ENCODE measurements at regions not wholly inside any gene's neighbourhood (a gene's known extent, or its start where the extent isn't known, plus 50 kb on each side); places are given as distances from the start of the nearest gene placed in this dataset.

DNA sequence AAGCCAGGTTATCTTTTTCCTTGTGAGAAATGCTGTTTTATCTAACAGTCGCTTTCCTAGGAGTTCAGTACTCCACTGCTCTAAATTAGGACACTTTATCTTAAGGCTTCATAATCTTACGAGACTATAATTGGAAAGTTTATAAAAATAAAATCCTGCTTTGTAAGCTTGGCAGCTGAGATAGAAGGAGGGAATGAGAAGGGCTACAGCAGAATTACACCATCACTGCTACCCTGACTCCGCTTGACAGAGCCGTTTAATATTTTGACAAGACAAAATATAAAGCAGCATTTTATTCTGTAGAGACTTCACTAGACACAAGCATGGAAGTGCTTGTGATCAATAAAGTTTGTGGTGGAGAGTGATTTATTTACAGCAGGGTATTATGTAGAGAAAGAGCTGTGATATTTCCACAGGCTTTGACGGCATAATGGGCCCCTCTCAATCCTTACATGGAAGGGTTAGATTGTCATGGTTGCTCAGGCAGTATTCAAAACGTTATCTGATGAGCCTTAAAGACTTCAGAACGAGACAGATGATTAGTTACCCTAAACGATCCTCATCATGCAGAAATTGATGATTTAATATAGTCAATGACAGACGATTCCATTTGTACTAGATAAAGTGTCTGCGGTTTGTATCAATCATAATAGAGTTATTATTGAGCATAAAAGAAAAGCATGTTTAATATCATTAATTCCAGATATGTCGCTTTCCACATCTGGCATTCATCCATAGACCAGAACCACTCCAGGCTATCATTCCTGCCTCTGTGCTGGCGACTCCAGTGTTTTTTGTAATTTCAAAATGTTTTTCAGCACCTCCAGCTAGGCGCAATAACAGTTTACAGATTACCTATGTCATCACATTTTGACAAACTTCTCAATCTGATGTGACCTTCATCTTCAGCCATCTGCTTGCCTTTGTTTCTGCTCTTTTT lies 242.2 kb downstream of the FIGN start:
- no peak overlapping the region for H3K4me3 ChIP-seq (ENCODE audit: low read depth, low read length)
- DNase-seq (ENCODE audit: low read depth): no peak
- TF ChIP-seq, protein P1, sequence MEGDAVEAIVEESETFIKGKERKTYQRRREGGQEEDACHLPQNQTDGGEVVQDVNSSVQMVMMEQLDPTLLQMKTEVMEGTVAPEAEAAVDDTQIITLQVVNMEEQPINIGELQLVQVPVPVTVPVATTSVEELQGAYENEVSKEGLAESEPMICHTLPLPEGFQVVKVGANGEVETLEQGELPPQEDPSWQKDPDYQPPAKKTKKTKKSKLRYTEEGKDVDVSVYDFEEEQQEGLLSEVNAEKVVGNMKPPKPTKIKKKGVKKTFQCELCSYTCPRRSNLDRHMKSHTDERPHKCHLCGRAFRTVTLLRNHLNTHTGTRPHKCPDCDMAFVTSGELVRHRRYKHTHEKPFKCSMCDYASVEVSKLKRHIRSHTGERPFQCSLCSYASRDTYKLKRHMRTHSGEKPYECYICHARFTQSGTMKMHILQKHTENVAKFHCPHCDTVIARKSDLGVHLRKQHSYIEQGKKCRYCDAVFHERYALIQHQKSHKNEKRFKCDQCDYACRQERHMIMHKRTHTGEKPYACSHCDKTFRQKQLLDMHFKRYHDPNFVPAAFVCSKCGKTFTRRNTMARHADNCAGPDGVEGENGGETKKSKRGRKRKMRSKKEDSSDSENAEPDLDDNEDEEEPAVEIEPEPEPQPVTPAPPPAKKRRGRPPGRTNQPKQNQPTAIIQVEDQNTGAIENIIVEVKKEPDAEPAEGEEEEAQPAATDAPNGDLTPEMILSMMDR (conservative IDR thresholded peaks at IDR 0.05; ENCODE audit: low read depth, low read length): no peak

DNA sequence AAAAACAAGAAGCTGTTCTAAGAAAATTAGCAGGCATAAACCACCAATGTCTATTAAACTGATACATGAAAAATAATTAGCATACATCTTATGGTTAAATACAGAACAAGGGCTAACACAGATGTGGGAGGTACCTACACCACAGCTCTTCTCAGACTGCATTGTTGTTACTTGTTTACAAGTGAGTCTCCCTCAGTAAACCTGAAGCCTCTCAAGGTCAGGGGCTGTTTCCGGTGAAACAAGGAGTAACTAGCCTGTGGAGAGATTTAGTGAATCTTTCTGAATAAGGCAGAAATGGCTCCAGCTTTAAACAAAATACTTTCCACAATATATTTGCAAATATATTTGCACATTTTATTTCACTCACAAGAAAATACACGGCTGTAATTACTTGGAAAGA lies 244.0 kb downstream of the FIGN start:
- TF ChIP-seq, protein P1 (conservative IDR thresholded peaks at IDR 0.05; ENCODE audit: low read depth, low read length): no peak
- no peak overlapping the region for H3K4me3 ChIP-seq (ENCODE audit: low read depth, low read length)
- DNase-seq (ENCODE audit: low read depth): no peak

DNA sequence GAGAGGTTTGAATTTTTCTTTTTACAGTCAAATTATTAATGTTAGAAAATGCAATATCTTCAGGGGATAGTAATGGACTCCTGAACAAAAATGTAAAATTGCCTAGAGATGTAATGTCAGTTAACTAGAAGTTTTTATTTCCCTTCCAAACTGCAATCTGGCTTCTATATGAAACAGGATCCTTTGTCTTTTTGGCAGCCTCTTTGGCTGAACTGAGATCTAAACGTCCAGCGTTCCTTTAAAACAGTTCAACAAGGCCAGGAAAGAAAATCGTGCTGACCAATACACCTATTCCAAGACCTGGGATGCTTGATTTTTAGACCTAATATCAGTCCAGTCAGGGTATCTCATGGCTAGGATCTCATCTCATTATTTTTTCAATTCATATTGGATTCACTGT lies 245.5 kb downstream of the FIGN start:
- TF ChIP-seq, protein P1 (conservative IDR thresholded peaks at IDR 0.05; ENCODE audit: low read depth, low read length): no peak

DNA sequence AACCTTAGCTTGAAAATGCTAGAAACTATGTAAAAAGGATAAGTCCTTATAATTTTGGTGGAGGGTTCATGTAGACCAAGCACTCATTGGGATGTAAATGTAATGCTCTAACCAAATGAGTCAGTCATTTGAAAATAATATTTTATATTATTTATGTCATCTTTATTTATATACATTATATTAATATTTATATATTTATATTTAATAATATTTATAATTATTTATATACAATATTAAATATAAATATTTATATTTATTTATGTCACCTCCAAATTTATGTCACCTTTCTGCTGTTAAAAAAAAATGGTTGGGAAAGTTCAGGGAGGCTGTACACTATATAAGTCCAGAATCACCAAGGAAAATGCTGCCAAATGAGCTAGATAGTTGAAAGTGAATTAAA lies 254.3 kb downstream of the FIGN start:
- no peak for DNase-seq (ENCODE audit: low read depth)
- H3K4me3 ChIP-seq (ENCODE audit: low read depth, low read length): no peak overlapping the region
- TF ChIP-seq, protein P1 (conservative IDR thresholded peaks at IDR 0.05; ENCODE audit: low read depth, low read length): no peak

More for the DNA sequence above, 245.5 kb downstream of the FIGN start:
- H3K4me3 ChIP-seq (ENCODE audit: low read depth, low read length): no peak overlapping the region
- DNase-seq (ENCODE audit: low read depth): no peak

DNA sequence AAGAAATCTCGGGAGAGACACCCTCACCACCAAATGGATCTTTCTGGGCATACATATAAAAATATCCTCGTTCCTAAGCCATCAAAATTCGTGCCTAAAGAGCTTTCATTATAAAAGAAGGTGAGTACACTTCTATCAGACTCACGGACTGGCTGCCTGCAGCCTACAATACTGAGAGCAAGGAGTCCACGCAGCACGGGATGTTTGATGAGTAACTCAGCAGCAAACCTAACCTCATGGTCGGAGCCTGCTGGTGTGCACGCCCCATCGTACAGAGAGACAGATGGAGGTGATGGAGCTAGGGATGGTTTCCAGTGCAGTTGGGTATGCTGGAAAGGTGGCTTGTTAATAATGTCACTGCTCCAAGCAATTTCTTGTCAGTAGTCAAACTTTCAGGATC lies 256.2 kb downstream of the FIGN start:
- TF ChIP-seq, protein P1 (conservative IDR thresholded peaks at IDR 0.05; ENCODE audit: low read depth, low read length): no peak
- no peak for DNase-seq (ENCODE audit: low read depth)
- no peak overlapping the region for H3K4me3 ChIP-seq (ENCODE audit: low read depth, low read length)

DNA sequence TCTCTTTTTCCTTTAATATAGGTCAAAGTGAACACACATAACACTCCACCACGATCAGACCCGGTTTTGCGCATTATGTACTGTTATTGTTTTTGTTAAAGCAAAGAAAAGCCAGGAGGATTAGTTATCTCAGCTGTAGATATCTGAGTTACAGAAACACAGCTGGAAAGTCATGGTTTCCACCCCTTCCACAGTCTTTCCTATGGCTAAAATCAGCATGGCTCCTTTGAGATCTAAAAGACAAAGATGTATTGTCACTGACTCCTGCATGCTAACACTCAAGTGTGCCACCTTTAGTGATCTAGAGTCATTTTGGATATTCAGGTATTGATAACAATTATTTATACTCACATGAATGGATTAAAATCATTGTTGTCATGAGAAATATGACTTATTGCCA lies 260.0 kb downstream of the FIGN start:
- no peak for DNase-seq (ENCODE audit: low read depth)
- TF ChIP-seq, protein P1 (conservative IDR thresholded peaks at IDR 0.05; ENCODE audit: low read depth, low read length): no peak
- H3K4me3 ChIP-seq (ENCODE audit: low read depth, low read length): no peak overlapping the region

DNA sequence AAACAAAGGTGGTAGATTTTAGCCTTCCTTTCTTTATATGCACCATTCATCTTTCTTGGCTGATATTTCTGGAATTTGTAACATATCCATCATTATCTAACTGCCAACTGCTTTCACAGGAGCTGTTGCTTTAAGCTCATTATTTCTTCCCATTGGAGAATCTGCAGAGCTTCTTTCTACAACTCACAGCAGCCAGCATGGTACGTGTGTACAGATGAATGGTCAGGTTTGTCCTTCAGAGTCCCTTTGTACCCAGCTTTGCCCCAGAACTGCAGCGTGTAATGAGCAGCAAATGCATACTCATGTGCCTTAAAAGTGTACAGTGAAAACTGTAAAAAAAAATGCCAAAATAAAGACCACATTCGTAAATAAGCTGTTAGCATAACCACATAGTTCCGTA lies 260.9 kb downstream of the FIGN start:
- TF ChIP-seq, protein P1 (conservative IDR thresholded peaks at IDR 0.05; ENCODE audit: low read depth, low read length): no peak
- no peak overlapping the region for H3K4me3 ChIP-seq (ENCODE audit: low read depth, low read length)
- no peak for DNase-seq (ENCODE audit: low read depth)

Data from epithelial cell of proximal tubule (primary cell).